SU-DHL-6 (cell line): ENCODE measurements at regions not wholly inside any gene's neighbourhood (a gene's known extent, or its start where the extent isn't known, plus 50 kb on each side); places are given as distances from the start of the nearest gene placed in this dataset.
"Not testable (repeated sequence)": the region's sequence is repeated elsewhere in the genome, so short reads cannot be mapped to it uniquely, and the experiment has no call there.

Experiments
- EZH2phosphoT487 ChIP-seq: fragments of 200-600 bp; sonication (generic), shearing (Covaris generic); conservative IDR thresholded peaks from 2 replicates; pipeline ENCODE4 v1.6.1; 2018; ENCODE audit warnings: mild to moderate bottlenecking, antibody characterized with exemption, low read length, moderate library complexity, mixed read lengths
- TF ChIP-seq, protein P1 (sequence below): fragments of 200-600 bp; sonication (generic); IDR thresholded peaks from one replicate; pipeline ENCODE4 v1.5.1; 2017; ENCODE audit warnings: antibody characterized with exemption, mild to moderate bottlenecking, low read length, moderate library complexity; ENCODE audit not compliant: insufficient read depth, poor library complexity, severe bottlenecking

DNA sequence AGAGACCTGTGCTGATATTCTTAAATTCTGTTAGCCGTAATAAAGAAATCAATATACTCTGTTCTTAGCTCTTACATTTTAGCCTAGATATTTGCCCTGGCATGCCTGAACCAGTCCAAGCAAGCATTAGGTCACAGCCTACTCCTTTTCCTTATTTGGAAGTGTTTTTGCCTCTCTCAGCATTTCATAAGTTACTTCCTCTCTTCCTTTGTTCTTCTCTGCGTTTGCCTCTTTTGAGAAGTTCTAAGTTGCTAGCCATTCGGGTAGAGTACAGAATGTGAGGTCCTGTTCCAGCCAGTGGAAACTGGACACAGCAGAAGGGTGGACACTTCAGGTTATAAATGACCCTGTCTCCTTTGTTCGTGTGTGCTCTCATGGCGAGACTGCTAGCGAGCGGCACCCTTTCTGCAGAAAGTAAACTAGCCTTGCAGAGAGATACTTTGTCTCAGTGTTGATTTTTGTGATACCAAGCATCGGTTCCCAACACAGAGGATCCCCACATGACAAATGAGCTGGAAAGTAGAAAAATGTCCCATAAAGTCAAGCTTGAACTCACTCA is 75.0 kb upstream of the FAM153A start:
- TF ChIP-seq EZH2phosphoT487: not testable (repeated sequence)
- TF ChIP-seq, protein P1, sequence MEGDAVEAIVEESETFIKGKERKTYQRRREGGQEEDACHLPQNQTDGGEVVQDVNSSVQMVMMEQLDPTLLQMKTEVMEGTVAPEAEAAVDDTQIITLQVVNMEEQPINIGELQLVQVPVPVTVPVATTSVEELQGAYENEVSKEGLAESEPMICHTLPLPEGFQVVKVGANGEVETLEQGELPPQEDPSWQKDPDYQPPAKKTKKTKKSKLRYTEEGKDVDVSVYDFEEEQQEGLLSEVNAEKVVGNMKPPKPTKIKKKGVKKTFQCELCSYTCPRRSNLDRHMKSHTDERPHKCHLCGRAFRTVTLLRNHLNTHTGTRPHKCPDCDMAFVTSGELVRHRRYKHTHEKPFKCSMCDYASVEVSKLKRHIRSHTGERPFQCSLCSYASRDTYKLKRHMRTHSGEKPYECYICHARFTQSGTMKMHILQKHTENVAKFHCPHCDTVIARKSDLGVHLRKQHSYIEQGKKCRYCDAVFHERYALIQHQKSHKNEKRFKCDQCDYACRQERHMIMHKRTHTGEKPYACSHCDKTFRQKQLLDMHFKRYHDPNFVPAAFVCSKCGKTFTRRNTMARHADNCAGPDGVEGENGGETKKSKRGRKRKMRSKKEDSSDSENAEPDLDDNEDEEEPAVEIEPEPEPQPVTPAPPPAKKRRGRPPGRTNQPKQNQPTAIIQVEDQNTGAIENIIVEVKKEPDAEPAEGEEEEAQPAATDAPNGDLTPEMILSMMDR: not testable (repeated sequence)
